Midbrain (tissue), 1 donor: ENCODE measurements at regions not wholly inside any gene's neighbourhood (a gene's known extent, or its start where the extent isn't known, plus 50 kb on each side); places are given as distances from the start of the nearest gene placed in this dataset.
"Not testable (repeated sequence)": the region's sequence is repeated elsewhere in the genome, so short reads cannot be mapped to it uniquely, and the experiment has no call there.

Source experiments
- DNase-seq: peaks from one replicate; lab custom pipeline; 2025; lab: John Stamatoyannopoulos, UW

DNA sequence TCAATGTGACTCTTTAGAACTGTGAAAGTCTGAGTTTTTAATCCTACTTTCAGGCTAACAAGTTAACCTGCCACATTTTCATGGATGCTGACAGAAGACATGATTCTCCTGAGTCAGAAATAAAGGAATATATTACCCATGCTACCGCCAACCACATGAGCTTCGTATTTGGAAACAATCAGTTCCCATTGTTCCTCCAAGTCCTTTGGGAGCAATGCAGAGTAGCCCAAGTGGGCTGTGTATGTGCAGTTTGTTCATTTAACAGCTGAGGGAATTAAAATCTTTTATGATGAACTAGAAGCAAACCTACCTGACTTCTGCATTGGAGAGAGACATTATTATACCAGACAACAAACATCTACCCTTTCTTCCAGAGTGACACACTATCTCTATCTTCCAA is 169.3 kb upstream of the BET1 start:
- no peak for DNase-seq

DNA sequence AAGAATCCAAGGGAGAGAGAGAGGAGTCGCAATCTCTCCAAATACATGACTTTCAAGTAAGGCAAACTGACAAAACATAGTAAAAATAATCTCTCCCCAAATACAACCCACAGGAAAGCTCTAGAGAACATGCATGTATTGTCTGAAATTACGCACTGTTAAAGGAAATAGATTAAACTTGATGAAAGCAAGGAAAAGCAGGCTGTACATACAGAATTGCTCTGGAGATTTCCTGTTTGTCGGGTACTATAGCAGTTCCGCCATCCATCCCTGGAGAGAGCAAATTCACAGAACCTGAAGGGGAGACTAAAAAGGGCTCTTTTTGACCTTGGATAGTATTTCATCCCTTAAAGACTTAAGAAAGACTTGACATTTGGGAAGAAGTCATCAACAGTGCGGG is 170.2 kb upstream of the BET1 start:
- DNase-seq, result no peak

DNA sequence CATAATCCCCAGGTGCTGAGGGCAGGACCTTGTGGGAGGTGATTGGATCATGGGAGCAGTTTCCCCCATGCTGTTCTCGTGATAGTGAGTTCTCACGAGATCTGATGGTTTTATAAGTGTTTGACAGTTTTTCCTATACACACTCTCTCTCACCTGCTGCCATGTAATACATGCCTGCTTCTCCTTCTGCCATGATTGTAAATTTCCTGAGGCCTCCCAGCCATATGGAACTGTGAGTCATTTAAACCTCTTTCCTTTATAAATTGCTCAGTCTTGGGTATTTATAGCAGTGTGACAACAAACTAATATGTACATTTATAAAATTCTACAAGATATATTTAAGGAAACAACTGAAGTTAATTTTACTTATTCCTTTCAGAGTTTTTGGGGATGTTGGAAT is 170.8 kb upstream of the BET1 start:
- no peak for DNase-seq

DNA sequence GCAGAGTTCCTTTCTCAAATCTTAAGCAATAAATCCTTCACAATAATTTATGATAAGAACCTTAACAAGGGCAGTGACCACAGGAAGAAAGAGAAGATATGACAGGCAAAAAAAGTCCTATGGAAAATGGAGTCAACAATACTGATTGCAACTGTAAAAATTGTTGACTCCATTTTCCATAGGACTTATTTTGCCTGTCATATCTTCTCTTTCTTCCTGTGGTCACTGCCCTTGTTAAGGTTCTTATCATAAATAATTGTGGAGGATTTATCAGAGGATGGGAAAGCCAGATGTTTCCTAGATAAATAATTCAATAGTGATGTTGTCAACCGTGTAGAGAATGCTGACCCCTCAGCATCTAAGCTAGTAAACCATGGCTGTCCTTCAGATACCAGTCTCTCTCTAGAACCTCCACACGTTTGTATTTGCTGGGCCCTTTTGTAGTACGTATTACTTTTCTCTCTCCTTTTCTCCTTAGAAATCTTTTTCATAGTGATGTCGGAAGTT is 172.6 kb upstream of the BET1 start:
- DNase-seq, result no peak

DNA sequence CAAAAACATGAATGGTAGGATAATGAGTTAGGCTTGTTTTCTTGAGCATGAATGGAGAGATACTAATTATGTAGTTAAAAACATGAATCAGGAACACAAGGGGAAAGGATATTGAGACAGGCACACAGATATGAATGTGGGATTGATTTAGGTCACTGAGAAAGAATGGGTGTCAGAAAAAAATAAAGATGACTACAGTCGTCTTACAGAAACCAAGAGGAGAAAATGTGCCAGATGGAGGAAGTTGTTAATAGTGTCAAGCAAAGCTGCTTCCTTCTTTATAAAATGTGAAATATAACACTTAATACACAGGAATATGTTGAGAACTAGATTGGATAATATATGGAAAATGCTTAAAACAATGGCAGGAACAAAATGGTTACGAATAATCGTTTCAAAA is 173.3 kb upstream of the BET1 start:
- DNase-seq, result no peak

GRCh38 chr7:94178230-94178629 is 174.1 kb upstream of the BET1 start:
- DNase-seq, result no peak

- DNase-seq, result no peak
Measured at GRCh38 chr7:94179466-94179865, 175.3 kb upstream of the BET1 start.

DNA sequence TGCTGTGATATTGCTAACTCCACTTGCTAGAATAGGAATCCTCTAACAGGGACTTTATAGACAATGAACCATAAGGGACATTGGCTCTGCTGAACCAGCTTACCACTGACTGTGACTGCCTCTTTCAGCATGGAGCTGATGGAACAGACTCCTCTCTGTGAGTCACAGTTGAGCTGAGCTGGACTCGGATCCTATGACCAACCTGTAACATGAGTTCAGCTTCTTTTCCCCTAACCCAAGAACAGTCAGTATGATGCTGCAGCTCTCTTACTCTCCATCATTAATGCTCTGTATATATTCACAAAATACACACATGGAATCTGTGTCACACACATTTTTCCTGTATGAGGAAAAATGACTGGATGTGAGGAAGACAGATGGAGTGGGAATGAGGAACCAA is 177.9 kb upstream of the BET1 start:
- DNase-seq, result no peak

DNA sequence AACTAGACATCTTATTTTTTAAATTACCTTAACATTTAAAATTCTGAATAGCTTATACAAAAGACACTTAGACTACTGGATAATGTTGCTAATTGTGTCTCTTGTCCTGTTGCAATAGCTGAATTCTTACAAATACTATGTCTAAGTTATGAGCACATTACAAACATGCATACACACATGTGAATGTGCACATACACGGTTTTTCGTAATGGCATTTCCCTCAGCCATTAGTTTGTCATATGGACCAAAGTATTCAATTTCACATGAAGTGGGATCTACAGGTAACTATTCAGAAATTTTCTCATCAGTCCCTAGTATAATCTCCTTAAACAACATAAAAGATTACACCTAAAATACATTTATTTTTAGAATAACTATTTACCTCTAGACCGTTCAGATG is 178.6 kb upstream of the BET1 start:
- no peak for DNase-seq

DNA sequence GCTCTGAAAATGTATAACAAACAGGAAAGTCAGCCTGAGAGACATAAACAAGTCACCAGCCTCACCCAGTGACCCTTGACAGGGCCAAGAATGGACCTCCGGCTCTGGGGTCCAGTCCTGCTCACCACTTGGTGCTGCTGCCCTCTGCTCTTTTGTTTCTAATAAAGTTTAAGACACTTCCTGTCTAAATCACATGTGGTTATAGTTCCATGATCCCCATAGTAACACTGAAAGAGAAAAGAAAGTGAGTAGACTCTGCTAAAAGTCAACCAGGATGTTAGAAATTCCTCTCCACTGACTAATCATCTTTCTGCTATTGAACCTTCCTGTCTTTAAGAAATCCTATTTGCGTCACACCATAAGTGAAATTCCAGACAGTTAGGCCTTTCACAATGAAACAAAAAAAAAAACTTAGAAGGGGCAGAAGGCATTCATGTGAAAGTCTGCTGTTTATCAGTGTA is 179.2 kb upstream of the BET1 start:
- DNase-seq, result no peak

DNA sequence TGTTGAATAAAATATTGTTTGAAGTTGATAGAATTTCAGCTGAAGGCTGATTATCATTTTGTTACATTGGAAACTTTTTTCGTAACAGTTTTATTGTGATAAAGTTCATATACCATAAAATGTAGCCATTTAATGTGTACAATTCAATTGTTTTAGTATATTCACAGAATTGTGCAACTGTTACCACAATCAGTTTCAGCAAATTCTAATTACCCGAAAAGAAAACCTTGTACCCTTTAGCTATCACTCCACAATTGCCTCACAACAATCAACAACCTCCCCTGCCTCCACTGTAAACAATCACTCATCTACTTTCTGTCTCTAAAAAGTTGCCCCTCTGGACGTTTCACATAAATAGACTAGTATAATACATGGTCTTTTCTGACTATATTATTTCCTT is 179.7 kb upstream of the BET1 start:
- DNase-seq, result no peak

GRCh38 chr7:94188350-94188749 is 184.2 kb upstream of the BET1 start:
- no peak for DNase-seq

DNA sequence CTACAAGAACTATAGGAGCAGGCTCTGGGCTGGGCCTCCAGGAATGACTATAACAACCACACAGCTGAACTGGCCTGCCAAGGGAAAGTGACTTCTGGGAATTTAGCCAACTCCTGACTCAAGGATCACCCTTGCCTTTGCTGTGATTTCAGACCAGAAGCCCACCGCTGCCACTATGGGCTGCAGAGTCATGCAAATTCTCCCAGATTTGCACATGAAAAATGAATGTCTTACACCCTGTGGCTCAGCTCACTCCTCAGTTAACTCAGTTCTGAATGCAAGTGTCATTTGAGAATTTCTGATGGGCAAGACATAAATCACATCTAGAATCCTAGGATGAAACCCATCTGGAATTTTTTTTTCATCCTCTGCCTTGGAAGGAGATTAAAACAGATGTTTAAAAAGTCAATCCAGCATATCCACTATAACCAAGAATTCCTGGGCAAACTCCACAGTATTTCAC is 186.5 kb upstream of the BET1 start:
- no peak for DNase-seq

DNA sequence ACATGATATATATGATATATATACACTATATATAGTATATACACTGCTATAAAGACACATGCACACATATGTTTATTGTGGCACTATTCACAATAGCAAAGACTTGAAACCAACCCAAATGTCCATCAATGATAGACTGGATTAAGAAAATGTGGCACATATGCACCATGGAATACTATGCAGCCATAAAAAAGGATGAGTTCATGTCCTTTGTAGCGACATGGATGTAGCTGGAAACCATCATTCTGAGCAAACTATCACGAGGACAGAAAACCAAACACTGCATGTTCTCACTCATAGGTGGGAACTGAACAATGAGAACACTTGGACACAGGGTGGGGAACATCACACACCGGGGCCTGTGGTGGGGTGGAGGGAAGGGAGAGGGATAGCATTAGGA is 190.3 kb upstream of the BET1 start:
- DNase-seq, result not testable (repeated sequence)

DNA sequence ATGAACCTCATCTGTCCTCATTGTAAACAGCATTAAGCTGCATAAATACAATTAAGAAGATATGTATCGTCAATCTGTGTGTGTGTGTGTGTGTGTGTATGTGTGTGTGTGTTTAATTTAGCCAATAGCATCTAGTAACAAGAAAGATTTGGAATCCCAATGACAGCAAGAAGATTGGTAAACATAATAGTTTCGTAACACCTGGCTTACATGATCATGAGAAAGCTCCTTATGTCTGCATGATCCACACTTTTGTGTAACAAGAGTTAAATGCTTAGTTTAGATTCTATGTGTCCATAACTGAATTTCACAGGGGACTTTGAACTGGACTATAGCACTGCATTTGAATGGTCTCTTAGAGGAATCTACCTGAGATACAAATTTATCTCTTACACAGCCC is 191.0 kb upstream of the BET1 start:
- no peak for DNase-seq

GRCh38 chr7:94195813-94196212 is 191.7 kb upstream of the BET1 start:
- DNase-seq, result no peak

DNA sequence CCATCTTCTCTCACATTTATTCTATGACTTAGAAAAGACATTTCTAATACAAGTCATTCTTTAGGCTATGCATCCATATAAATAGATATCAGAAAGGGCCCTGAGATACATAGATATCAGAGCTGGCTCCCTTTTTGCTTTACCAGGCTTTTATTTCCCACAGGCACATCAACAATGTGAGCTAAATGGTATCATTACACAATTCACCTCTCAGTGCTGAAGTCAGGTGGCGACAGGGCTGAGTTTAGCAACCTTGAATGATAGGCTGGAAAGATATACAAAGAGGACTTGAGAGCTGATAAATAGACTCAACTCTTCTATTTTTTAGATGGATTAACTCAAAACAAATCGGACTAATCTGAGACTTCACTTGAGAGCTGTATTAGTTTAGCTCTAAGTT is 189.2 kb upstream of the COL1A2 start:
- no peak for DNase-seq

- no peak for DNase-seq
Measured at GRCh38 chr7:94206295-94206694, 188.4 kb upstream of the COL1A2 start.

DNA sequence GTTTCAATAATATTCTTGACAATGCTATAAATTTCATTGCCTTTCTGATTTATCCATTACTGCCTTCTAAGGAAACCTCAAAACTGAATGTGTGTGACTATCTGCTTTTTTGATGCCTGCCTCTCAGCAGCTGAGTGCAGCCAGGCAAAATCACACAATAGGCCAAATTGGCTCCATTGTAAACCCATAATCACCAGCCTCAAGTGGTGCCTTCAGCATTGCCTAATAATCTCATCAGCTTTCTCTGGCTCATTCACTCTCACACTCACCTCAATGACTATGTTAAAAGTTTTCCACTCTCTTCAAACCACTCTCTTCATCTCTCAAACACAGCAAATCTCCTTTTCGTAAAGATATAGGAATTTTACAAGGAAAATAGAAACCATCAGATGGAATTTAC is 182.5 kb upstream of the COL1A2 start:
- no peak for DNase-seq

GRCh38 chr7:94216944-94217461 is 177.7 kb upstream of the COL1A2 start:
- no peak for DNase-seq

DNA sequence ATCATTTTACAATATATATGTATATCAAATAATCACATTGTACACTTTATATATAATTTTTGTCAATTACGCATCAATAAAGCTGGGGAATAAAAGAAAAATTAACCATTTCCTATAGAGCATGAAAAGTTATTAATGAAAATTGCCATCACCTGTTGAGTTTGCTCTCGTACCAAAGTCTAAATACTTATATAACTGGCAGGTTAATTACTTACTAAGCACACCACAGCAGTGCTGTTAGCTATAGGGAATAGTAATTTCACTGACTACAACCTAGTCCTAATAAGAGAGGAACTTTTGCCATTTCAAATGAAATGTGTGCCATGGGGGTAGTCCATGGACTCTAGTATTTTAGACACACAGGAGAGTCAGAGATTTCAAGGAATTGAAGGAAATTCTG is 176.9 kb upstream of the COL1A2 start:
- no peak for DNase-seq

- no peak for DNase-seq
Measured at GRCh38 chr7:94222516-94222915, 172.2 kb upstream of the COL1A2 start.

DNA sequence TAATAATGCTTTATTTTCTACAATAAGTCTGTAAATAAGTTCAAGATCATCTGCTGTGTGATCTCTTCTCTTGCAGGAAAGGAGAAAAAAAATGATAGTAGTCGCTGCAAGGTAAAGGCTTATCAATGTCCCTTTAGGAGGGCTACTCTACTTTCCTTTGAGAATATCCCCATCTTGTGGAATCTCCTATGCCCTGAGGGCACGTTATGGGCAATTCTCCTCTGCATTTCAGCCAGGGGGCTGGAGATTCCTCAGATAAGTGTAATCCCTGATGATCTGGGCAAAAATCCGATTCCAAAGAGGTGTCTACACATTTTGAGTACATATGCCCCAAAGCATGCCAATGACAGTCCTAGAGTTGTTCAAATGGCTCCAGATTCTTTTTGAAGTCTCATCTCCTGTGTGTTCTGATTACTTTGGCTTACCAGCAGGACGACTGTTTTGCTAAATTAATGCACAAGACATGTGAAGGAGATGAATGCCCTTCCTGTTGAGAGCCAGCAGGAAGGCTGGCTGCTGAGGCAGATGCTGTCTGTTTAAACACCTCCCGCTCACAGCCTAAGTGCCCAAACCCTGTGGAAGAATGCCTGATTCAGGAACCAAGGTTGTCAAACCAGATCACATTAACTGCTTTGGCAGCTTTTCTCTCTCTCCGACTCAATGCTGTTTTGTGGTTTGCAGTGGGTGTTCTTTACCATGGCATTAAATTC is 171.2 kb upstream of the COL1A2 start:
- no peak for DNase-seq

- no peak for DNase-seq
Measured at GRCh38 chr7:94228223-94228622, 166.5 kb upstream of the COL1A2 start.
